SK-N-SH (cell line): ENCODE measurements at regions not wholly inside any gene's neighbourhood (a gene's known extent, or its start where the extent isn't known, plus 50 kb on each side); places are given as distances from the start of the nearest gene placed in this dataset.

ENCODE experiments used
- CTCF ChIP-seq: fragments of 200-600 bp; sonication (generic); IDR thresholded peaks from 2 replicates; pipeline ENCODE4 v1.6.1; 2017; ENCODE audit warnings: antibody characterized with exemption, mild to moderate bottlenecking, moderate library complexity
- EP300 ChIP-seq, 2 experiments: IDR thresholded peaks; 2 replicates each; pipeline versions ENCODE4 v1.4.0 to v1.6.1; 2012; ENCODE audit warnings: borderline replicate concordance in 1 of 2, low read depth in 1 of 2, low read length in 1 of 2
- POLR2AphosphoS5 ChIP-seq: IDR thresholded peaks from 2 replicates; pipeline ENCODE4 v1.6.1; 2012; ENCODE audit warnings: low read depth, low read length
- REST ChIP-seq: IDR thresholded peaks from 2 replicates; pipeline ENCODE4 v1.6.1; 2012; ENCODE audit warnings: mild to moderate bottlenecking, low read depth, low read length, moderate library complexity
- YY1 ChIP-seq: IDR thresholded peaks from 2 replicates; pipeline ENCODE4 v1.4.0; 2012; ENCODE audit warnings: low read depth, mild to moderate bottlenecking

GRCh38 chr17:34412965-34413441 lies 50.0 kb upstream of the CCL1 start:
- TF ChIP-seq REST (no peak), EP300 (IDR thresholded peaks at IDR 0.05; ENCODE audit: borderline replicate concordance in 1 of 2, low read depth in 1 of 2, low read length in 1 of 2) (no peak), CTCF (no peak), POLR2AphosphoS5 (no peak), YY1 (no peak)
